ENCODE measurements at regions not wholly inside any gene's neighbourhood (a gene's known extent, or its start where the extent isn't known, plus 50 kb on each side); places are given as distances from the start of the nearest gene placed in this dataset.

GRCh38 chr19:31413353-31413752, 64.1 kb upstream of the TSHZ3 start:
- TF ChIP-seq HNF4G (IDR thresholded peaks at IDR 0.05) (no peak), RAD21 (IDR thresholded peaks at IDR 0.05) (no peak), CTCF (IDR thresholded peaks at IDR 0.05; ENCODE audit: low read depth, low read length, missing input control) (no peak), EGR1 (IDR thresholded peaks at IDR 0.05; ENCODE audit: low read depth in 2 of 2) (no peak), GABPA (IDR thresholded peaks at IDR 0.05 in 1 of 2, conservative IDR thresholded peaks at IDR 0.05 in 1 of 2) (no peak), RXRA (IDR thresholded peaks at IDR 0.05) (no peak), MAX (IDR thresholded peaks at IDR 0.05) (no peak), SP1 (IDR thresholded peaks at IDR 0.05) (no peak), REST (IDR thresholded peaks at IDR 0.05) (no peak), ATF3 (IDR thresholded peaks at IDR 0.05) (no peak), JUND (IDR thresholded peaks at IDR 0.05) (no peak), FOXA1 (IDR thresholded peaks at IDR 0.05) (no peak), ZBTB33 (IDR thresholded peaks at IDR 0.05) (no peak)
